ENCODE measurements at regions not wholly inside any gene's neighbourhood (a gene's known extent, or its start where the extent isn't known, plus 50 kb on each side); places are given as distances from the start of the nearest gene placed in this dataset.

GRCh38 chr1:239322369-239322768 lies 64.0 kb upstream of the CHRM3 start:
- TF ChIP-seq, protein P1, sequence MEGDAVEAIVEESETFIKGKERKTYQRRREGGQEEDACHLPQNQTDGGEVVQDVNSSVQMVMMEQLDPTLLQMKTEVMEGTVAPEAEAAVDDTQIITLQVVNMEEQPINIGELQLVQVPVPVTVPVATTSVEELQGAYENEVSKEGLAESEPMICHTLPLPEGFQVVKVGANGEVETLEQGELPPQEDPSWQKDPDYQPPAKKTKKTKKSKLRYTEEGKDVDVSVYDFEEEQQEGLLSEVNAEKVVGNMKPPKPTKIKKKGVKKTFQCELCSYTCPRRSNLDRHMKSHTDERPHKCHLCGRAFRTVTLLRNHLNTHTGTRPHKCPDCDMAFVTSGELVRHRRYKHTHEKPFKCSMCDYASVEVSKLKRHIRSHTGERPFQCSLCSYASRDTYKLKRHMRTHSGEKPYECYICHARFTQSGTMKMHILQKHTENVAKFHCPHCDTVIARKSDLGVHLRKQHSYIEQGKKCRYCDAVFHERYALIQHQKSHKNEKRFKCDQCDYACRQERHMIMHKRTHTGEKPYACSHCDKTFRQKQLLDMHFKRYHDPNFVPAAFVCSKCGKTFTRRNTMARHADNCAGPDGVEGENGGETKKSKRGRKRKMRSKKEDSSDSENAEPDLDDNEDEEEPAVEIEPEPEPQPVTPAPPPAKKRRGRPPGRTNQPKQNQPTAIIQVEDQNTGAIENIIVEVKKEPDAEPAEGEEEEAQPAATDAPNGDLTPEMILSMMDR (conservative IDR thresholded peaks at IDR 0.05; ENCODE audit: low read depth, low read length): no peak
- no peak for DNase-seq (ENCODE audit: low read depth)
- H3K4me3 ChIP-seq (ENCODE audit: low read depth, low read length): no peak overlapping the region

GRCh38 chr1:239321877-239322276 lies 64.5 kb upstream of the CHRM3 start:
- DNase-seq (ENCODE audit: low read depth): no peak
- H3K4me3 ChIP-seq (ENCODE audit: low read depth, low read length): no peak overlapping the region
- TF ChIP-seq, protein P1 (conservative IDR thresholded peaks at IDR 0.05; ENCODE audit: low read depth, low read length): no peak

GRCh38 chr1:239317948-239318347 lies 68.4 kb upstream of the CHRM3 start:
- DNase-seq (ENCODE audit: low read depth): no peak
- no peak overlapping the region for H3K4me3 ChIP-seq (ENCODE audit: low read depth, low read length)
- TF ChIP-seq, protein P1 (conservative IDR thresholded peaks at IDR 0.05; ENCODE audit: low read depth, low read length): no peak

- TF ChIP-seq, protein P1 (conservative IDR thresholded peaks at IDR 0.05; ENCODE audit: low read depth, low read length): no peak
- DNase-seq (ENCODE audit: low read depth): peak; percentile 10
- H3K4me3 ChIP-seq (ENCODE audit: low read depth, low read length): peak overlapping the region; percentile 32
Observed at GRCh38 chr1:239315631-239316217, 70.6 kb upstream of the CHRM3 start.

- TF ChIP-seq, protein P1 (conservative IDR thresholded peaks at IDR 0.05; ENCODE audit: low read depth, low read length): no peak
- no peak for DNase-seq (ENCODE audit: low read depth)
- no peak overlapping the region for H3K4me3 ChIP-seq (ENCODE audit: low read depth, low read length)
Observed at GRCh38 chr1:239311331-239311730, 75.0 kb upstream of the CHRM3 start.

DNA sequence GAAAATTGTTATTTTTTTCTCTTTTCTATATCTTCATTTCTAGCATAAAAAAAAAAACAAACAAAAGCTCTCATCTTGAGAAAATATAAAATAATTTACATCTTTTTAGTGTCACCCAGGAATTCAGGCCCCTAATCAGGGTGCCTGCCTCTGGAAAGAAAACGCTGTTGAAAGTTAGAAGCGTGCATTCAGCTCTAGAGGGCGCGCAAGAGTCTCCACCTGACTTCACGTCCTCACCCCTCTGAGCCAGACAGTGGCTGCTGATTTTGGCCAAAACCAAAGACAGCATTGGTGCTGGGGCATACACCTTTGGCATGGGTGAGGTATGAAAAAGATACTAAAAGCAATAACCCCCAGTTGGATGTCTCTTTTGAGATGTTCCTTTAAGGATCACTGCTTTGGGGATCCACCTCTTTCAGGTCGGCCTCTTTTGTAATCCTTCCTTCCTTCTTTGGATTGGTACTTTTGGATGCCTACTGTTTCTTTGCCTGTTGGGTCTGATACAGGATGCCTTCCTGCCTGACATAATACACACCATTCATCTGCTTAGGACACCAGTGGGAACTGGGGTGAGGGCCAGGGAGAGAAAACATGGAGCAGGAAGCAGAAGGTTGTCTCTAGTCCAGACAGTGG lies 77.6 kb upstream of the CHRM3 start:
- TF ChIP-seq, protein P1 (conservative IDR thresholded peaks at IDR 0.05; ENCODE audit: low read depth, low read length): peak; percentile 92
- no peak for DNase-seq (ENCODE audit: low read depth)
- no peak overlapping the region for H3K4me3 ChIP-seq (ENCODE audit: low read depth, low read length)

DNA sequence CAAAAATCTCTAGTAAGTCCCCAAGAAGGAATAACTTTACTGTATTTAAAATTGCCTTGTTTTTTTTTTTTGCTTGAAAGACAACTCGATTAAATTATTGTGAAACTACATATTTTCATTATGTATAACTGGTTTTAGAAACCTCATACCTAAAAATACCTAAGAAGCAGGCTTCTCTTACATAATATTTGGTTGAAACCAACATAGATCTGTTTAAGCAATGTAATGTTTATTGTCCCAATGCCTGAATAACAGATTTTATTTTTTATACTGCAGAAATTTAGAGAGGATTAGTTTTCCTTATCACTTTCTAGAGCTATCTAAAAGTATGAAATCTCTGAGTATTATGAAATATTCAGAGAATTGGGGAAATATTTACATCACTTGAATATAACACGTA lies 78.5 kb upstream of the CHRM3 start:
- no peak overlapping the region for H3K4me3 ChIP-seq (ENCODE audit: low read depth, low read length)
- TF ChIP-seq, protein P1 (conservative IDR thresholded peaks at IDR 0.05; ENCODE audit: low read depth, low read length): no peak
- DNase-seq (ENCODE audit: low read depth): no peak

Data from epithelial cell of proximal tubule (primary cell).